ENCODE measurements at regions not wholly inside any gene's neighbourhood (a gene's known extent, or its start where the extent isn't known, plus 50 kb on each side); places are given as distances from the start of the nearest gene placed in this dataset.
"Not testable (repeated sequence)": the region's sequence is repeated elsewhere in the genome, so short reads cannot be mapped to it uniquely, and the experiment has no call there.

DNA sequence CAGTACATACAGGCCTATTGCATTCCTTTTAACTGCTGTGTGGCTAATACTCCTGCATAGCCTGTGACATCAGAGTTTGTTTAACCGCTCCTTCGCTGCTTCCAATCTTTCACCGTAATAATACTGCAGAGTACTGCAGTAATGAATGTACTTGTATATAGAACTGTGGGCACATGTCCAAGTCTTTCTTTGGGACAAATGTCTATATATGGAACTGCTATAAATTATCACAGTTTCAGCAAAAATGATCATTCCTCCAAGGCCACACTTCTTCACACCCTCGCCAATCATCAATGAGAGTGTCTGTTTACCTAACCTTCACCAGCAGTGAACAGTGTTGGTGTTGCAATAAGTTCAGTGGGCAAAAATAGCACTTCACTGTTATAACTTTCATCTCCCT, 230.4 kb downstream of the SP3 start:
- no peak for DNase-seq (ENCODE audit: low spot score)

GRCh38 chr2:173737954-173738575, 227.1 kb downstream of the SP3 start:
- not testable (repeated sequence) for DNase-seq (ENCODE audit: low spot score)

DNA sequence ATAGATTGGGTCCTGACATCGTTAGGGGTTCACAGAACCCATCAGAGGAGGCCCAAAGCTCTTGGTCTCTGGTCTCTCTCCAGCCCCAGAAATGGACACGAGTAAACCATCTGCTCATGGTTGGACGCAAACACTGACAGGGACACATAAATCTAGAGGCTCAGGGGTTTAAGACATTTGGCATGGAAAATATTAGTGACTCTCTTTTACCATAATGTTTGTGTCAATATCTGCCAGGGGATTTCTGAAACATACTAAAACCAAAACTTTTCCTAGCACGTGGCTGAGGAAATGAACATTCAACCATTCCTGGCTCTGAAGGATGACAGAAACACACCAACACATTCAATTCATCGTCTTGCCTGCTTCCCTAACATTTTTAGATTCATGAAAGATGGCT, 226.2 kb downstream of the SP3 start:
- no peak for DNase-seq (ENCODE audit: low spot score)

- no peak for DNase-seq (ENCODE audit: low spot score)
Observed at GRCh38 chr2:173740639-173741038, 224.5 kb downstream of the SP3 start.

- DNase-seq (ENCODE audit: low spot score), result no peak
Observed at GRCh38 chr2:173741759-173742158, 223.4 kb downstream of the SP3 start.

DNA sequence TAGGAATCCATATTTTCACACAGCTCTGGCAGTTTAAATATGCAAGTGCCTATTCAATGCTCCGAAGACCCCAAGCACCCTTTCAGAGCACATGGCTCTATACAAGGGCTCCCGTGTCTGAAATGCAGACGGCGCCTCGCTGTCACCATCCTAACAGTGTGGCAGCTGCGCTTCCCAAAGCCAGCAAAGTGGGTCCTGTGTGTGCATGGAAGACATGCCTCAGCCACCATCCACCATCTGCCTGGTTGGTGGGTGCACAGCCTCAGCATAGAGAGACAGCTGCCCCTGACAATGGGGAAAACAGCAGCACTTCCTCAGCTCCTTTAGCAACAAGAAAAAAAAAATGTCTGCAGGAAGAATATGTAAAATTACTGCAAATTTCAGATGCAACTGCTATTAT, 218.1 kb downstream of the SP3 start:
- DNase-seq (ENCODE audit: low spot score), result no peak

DNA sequence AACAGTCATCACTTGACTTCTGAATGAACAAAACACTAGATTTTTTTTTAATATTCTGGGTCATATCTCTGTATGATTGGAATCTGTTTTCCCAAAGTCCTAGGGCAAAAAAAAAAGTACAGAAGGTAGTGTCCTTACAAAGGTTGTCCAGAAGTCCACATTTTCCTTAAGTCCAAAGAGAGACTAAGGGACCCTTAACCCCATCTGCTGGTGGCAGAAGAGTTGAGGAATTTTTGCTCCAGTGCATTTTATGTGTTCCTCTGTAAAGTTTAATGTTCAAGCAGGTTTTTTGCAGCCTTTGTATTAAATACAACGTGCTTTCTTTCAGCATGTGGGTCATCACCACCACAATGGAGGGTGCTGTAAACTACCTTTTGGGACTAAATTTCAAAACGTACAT, 215.9 kb downstream of the SP3 start:
- DNase-seq (ENCODE audit: low spot score), result no peak

GRCh38 chr2:173750353-173750801, 214.8 kb downstream of the SP3 start:
- DNase-seq (ENCODE audit: low spot score), result no peak

- DNase-seq (ENCODE audit: low spot score), result no peak
Observed at GRCh38 chr2:173750831-173751230, 214.3 kb downstream of the SP3 start.

DNA sequence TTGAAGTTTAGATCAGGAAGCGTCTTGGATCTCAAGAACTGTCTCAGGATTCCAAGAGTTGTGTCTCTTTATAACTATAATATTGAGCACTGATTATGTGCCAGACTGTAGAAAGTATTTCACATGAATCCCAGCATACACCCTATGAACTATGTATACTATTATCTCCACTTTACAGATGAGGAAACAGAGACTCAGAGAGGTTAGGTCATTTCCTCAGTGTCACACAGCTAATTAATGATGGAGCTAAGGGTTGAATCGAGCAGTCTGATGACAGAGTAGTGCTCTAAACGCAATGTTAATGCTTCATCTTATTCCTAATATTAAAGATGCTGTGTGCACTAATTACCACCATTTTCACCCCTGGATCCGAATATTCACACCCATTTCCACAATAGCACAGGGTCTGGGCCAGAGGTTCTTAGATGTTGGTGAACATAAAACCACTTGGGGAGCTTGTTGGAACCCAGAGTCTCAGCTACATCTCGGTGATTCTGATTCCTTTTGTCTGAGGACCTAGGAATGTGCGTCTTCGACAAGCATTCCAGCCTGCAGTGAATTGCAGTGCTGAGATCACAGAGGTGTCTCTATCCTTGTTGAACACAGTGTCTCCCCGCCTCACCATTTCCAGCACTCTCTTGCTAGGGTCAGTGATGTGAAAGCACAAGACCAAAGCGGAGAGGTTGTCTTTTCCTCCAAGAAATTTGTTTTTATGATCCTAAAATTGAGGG, 213.8 kb downstream of the SP3 start:
- no peak for DNase-seq (ENCODE audit: low spot score)

GRCh38 chr2:173752152-173752551, 213.0 kb downstream of the SP3 start:
- DNase-seq (ENCODE audit: low spot score), result peak; percentile 26

DNA sequence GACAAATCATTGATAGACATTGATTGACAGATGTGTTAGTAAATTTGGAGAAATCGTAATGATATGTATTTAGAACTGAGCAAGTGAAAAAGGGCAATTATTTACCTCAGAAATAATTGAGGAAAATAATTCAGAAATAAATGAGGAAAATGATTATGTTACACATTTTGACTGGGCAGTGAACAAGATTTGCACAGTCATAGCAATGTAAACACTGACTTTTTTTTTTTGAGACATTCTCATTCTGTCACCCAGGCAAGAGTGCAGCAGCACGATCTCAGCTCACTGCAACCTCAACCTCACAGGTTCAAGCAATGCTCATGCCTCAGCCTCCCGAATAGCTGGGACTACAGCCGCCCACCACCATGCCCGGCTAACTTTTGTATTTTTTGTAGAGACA, 211.7 kb downstream of the SP3 start:
- no peak for DNase-seq (ENCODE audit: low spot score)

DNA sequence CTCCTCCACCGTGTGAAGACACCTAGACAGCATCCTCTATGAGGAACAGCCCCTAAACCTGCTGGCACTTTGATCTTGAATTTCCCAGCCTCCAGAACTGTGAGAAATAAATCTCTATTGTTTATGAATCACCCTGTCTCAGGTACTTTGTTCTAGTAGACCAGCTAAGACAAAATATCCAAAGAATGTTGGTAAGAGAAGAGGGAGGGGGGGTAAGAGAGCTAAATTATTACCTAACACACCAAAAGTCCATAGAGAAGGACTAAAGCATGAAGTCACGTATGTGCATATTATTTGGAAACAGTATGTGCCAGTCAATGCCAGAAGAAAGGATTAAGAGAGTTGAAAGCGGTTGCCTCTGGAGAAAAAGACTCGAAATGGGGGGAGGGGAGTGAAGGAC, 211.0 kb downstream of the SP3 start:
- DNase-seq (ENCODE audit: low spot score), result no peak

DNA sequence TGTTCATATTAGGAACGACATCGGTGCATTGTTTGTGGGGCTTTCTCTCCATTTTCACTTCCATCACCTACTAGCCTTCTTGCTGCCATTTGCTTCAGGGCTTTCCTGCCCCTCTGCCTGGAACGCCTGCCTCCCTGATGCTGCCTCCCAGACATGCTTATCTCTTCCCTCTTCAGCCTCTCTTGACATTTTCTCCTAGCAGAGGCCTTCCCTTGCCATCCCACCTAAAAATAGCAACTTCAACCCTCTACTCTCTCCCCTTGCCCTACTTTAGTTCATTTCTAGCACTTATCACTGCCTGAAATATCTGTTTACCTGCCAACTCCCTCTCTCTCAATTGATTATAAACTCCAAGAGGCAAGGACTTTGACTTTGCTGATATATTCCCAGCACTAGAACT, 210.3 kb downstream of the SP3 start:
- DNase-seq (ENCODE audit: low spot score), result no peak

DNA sequence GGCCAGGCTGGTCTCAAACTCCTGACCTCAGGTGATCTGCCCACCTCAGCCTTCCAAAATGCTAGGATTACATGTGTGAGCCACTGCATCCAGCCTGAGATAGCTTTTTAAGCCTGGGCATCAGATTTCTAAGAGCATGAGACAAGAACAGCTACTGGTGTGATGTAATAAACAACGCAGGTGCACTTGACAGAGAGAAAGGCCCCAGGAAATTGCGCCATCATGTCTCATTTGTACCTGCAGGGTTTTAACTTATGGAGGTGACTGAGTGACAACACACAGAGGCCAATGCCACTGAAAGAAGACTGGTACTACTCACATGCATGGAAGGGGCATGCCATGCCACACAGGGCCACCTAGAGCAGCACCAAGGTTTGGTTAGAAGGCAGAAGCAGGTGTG, 209.4 kb downstream of the SP3 start:
- no peak for DNase-seq (ENCODE audit: low spot score)

DNA sequence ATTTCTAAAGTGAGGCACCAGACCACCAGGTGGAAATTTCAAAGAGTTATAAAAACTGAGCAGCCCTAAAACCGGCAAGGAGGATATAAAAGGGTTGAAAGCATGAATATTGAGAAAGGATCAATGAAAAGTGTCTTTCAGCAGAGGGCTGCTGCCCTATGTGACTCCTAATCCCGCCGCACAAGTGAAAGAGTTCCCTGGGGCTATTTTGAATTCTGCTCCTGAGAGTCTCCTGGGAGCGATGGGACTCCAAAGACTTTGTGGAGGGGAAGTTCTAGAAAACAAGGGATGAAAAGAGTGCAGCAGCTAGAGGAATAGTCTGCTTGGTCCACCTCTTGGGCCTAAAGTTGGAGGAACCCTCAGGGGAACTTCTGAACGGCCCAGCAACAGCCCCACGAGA, 205.2 kb downstream of the SP3 start:
- DNase-seq (ENCODE audit: low spot score), result no peak

DNA sequence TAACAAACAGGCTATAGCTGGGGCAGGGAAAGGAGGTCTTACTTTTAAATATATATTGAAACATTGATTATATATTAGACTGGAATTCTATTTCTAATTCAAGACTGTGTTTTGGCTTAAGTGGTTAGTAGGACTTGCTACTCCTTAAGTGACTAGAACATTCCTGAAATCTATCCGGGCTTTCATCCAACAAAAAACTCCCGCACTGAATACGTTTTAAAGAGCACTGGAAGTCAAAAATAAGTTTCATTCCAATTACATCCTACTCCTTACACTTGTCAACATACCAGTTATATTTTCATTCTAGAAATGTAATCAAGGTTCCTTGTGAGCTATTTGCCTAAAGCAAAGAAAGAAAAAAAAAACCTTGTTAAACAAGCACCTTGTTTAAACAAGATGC, 204.6 kb downstream of the SP3 start:
- no peak for DNase-seq (ENCODE audit: low spot score)

- DNase-seq (ENCODE audit: low spot score), result no peak
Observed at GRCh38 chr2:173761603-173762119, 203.5 kb downstream of the SP3 start.

- no peak for DNase-seq (ENCODE audit: low spot score)
Observed at GRCh38 chr2:173762221-173762620, 203.0 kb downstream of the SP3 start.

- no peak for DNase-seq (ENCODE audit: low spot score)
Observed at GRCh38 chr2:173762864-173763263, 202.3 kb downstream of the SP3 start.

GRCh38 chr2:173763641-173764040, 201.5 kb downstream of the SP3 start:
- no peak for DNase-seq (ENCODE audit: low spot score)

DNA sequence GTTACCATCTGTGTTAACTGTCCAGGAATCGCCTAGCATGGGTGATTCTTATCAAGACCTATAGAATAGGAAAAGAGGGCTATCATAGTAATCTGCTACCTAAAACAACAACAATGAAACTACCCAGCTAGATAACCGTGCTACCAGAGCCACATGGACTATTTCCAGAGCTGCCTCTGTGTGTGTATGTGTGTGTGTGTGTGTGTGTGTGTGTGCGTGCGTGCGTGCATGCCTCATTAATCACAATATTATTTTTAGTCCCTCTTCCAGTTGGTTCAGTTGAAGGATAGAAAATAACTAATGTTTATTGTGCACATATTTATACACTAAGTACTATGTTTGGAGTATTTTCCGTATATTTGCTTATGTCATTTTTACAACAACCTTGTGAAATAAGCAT, 201.1 kb downstream of the SP3 start:
- no peak for DNase-seq (ENCODE audit: low spot score)

- no peak for DNase-seq (ENCODE audit: low spot score)
Observed at GRCh38 chr2:173766537-173767289, 198.5 kb downstream of the SP3 start.
